GM19025 (cell line): ENCODE measurements at regions not wholly inside any gene's neighbourhood (a gene's known extent, or its start where the extent isn't known, plus 50 kb on each side); places are given as distances from the start of the nearest gene placed in this dataset.

Experiments
- ATAC-seq: cut with Tn5 transposase; IDR thresholded peaks from one replicate; pipeline ENCODE4 v1.9.1; 2021; ENCODE audit warnings: mild to moderate bottlenecking, low read depth, moderate library complexity; ENCODE audit not compliant: unreplicated experiment

GRCh38 chr14:85415015-85415712 lies 114.8 kb upstream of the FLRT2 start:
- ATAC-seq, result no peak

DNA sequence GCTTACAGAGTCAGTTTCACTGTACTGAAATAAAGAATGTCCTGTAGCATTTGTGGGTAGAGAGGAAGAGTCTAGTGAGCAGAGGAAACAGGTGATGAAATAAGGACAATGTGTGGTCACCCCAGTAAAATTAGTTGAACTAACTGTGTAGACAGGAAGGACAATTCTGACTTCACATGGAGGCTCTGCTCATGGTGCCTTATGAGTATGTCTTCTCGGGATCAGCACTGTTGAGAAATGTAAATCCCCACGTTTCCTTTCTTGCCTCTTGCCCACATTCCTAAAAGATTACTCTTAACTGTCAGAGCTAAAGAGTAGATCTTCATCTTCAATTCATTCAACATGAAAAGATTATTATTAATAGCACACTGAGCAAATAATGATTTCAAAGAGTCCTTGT lies 113.2 kb upstream of the FLRT2 start:
- no peak for ATAC-seq

DNA sequence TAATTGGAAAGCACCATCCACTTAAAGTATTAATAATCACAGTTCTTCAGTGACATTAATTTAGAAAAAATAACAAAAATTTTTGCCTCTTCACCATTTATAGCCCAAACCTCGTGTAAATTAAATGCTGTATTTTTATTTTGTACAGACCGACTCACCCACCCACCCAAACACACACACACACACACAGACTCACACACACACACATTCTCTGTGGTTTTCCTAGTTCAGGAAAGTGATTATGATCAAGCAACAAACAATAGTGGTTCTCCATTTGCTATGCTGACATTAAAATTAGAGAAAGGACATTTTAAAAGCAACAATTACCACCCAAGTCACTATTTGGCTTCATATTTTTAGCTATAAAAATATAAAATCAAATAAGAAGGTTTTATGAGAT lies 112.5 kb upstream of the FLRT2 start:
- ATAC-seq, result no peak

- ATAC-seq, result no peak
Observed at GRCh38 chr14:85418721-85419120, 111.2 kb upstream of the FLRT2 start.

- no peak for ATAC-seq
Observed at GRCh38 chr14:85420278-85420677, 109.7 kb upstream of the FLRT2 start.

- no peak for ATAC-seq
Observed at GRCh38 chr14:85420707-85421106, 109.2 kb upstream of the FLRT2 start.

GRCh38 chr14:85421186-85421877 lies 108.6 kb upstream of the FLRT2 start:
- no peak for ATAC-seq

- no peak for ATAC-seq
Observed at GRCh38 chr14:85423889-85424288, 106.1 kb upstream of the FLRT2 start.

DNA sequence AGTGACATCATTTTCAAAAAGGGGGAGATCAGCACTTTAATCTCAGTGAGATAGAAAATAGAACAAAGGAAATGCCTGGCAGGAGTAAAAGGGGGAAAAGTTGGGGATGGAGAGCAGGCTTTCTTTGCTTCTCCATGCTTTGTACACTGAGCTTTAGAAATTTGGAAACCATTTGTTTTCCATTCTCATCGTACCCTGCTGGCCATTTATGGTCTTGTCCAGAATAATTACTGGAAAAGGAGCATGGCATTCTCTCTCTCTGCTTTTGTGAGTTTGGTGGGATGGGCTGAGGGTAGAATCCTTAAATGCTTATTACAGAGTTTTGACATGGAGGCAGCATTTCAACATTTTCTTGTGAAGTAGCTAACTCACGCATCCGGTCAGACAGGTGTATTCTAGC lies 104.4 kb upstream of the FLRT2 start:
- no peak for ATAC-seq

DNA sequence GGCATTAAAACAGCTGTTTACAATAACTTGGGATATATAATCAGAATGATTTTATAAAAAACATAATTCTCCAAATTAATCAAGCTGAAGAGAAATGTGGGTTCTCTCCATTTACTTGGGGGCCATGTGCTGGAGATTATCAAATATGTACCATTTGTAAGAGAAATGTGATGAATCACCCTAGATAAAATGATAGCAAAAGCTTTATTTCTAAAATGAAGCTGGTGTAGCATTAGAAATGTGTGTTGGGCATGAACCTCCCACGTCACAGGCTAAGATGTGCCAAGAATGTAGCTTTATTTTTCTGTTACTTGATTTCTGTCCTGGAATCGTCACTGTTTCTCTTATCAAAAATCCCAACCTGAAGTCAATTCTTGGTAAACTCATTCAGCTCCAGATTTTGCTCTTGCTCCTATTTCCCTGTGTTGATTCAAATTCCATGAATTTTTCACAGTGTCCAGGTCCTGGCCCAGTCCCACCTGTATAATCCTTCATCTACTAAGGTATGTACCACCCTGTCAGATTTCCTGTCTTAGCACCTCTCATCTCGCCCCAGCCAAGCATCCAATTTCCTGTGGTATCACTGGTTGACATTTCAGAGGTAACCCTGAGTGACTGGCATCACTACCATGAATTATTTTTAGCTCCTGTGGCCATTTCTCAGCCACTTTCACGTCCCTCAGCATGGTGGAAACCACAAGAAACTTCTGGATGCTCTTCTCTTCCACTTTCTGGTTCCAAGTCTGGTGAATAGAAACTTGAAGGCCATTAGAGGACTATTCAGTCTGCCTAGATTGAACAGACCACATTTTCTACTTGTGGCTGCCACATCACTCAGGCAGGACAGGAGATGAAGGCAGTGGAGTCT lies 103.6 kb upstream of the FLRT2 start:
- no peak for ATAC-seq

DNA sequence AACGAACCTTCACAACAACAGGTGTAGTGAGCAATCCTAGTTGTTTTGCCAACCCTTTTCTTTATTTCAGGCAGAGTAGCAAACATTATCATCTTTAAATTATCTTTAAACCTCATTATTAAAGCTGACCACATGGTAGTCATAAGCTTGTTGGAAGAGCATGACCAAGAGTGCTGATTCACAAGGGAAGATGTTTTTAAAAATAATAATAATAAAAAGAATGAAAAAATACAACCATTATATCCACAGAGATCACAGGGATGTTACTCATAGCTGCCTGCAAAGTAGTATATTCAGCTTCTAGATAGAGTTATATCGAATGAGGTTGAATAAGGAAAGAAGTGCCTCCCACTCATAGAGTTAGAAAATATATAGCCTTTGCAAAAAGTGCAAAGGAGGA lies 101.0 kb upstream of the FLRT2 start:
- ATAC-seq, result no peak

- ATAC-seq, result no peak
Observed at GRCh38 chr14:85437148-85437547, 92.8 kb upstream of the FLRT2 start.

GRCh38 chr14:85438001-85438400 lies 91.9 kb upstream of the FLRT2 start:
- ATAC-seq, result no peak

DNA sequence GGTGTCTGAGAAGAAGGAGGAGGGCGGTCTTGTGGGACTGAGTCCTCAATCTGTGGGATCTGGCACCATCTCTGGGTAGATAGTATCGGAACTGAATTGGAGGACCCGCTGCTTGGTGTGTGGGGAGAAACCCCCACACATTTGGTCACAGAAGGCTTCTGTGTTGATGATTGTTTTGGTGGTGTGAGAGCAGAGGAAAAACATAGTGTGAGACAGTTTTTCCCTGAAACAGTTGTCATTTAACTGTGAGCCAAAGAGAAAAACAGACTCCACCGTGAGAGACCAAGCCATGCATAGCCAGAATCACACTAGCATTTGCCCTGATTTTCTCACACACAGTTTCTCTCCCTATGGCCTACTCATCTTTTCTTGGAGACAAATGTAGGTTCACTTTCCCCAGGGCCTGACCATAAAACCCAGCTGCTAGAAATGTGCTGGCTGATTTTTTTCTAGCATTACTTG lies 91.4 kb upstream of the FLRT2 start:
- no peak for ATAC-seq

DNA sequence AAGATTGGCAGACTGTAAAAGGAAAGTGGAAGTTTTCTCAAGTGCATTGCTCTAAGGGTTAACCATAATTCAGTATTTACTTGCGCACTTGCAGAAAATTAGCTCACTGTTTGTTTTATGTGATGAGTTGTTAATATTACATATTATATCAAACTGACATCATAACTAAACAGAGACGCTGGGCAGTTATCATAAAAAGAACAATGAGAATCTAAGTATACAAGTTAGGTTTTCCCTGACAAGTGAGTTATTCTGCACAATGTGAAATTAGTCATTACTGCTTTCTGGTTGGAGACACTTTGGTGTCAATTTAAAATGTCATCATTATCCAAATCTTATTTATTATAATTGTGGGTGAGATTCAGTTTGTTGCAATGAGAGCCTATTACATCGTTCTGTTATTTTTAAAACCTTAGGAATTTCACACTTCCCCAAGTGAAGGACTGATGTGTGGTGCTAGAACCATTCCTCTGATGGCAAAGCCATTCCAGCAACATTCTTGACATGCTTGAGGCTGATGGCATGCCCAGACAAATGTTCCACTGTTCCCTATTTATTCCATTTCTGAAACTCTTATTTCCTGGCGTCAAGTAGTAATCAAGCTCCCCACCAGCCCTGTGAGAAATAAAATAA lies 90.1 kb upstream of the FLRT2 start:
- no peak for ATAC-seq

- no peak for ATAC-seq
Observed at GRCh38 chr14:85441909-85442643, 87.9 kb upstream of the FLRT2 start.

DNA sequence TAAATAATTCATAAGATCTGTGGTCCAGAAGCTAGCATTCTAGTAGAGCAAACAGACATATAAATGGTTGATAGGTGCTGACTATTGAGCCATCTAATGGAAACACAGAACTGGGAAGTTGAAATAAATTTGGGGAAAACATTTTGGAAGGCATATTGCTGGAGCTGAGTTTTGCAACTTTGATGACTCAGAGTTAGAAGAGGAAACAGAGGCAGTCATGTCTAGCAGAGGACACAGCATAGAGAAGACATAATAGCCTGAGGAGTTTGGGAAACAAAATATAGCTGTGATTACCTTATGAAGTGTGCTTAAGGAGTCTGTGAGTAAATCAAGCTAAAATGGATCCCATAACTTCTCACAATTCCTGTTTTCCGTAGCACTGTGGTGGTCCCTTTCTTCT lies 86.9 kb upstream of the FLRT2 start:
- no peak for ATAC-seq

- no peak for ATAC-seq
Observed at GRCh38 chr14:85444635-85445034, 85.3 kb upstream of the FLRT2 start.

DNA sequence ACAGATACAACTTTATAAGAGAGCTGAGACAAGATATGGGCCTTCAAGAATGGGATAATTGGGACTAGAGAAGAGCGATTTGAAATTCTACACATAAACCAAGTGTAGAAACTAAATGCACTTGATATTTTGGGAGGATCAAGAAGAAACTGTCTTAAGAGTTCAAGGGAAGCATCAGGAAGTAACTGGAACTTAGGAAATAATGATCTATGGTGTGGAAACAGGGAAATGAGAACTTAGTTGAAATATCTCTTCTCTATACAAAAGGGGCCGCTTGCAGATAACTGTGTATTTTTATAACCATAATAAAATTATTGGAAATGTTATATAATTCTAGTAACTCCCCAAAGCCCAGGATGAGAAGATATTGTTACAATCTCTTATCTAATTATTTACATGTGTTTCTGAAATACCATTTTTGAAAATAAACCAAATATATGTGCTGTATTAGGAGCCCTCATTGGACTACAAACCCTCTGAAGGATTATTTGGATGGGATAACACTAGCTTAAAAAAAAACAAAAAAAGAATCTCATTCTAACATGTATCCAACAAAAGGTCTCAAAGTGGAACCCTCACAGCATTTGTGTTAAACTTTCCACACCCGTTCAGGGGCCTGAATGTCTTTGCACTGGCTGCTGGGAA lies 84.7 kb upstream of the FLRT2 start:
- ATAC-seq, result no peak

DNA sequence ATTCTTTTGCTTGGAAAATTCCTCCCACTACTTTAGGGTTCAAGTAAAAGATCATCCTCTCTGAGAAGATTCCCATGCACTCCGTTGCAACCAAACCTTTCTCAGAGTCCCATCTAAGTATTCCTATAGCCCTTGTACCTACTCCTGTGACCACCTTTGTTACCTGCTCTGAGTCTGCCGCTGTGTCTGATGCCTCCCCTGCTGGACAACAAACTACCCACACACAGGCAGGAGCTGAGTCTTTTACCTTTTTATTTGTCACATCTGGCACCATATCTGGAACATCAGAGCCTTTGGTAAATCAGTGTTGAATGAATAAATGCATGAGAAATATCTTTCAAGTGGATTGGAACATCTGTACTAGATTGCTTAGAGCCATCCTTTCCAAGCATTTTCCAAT lies 82.1 kb upstream of the FLRT2 start:
- ATAC-seq, result no peak
